IMR-90 (cell line): ENCODE measurements at regions not wholly inside any gene's neighbourhood (a gene's known extent, or its start where the extent isn't known, plus 50 kb on each side); places are given as distances from the start of the nearest gene placed in this dataset.
A peak's percentile ranks its signal among the peaks of the same experiment; 100 is the strongest.

Source experiments
- BHLHE40 ChIP-seq: fragments of 150-350 bp; IDR thresholded peaks from 2 replicates; pipeline ENCODE4 v1.6.1; 2016; ENCODE audit warnings: mild to moderate bottlenecking, low read depth, low read length
- CEBPB ChIP-seq: IDR thresholded peaks from 2 replicates; pipeline ENCODE4 v1.6.1; 2012; ENCODE audit warnings: low read depth, low read length, improper control_type of control experiment
- CHD1 ChIP-seq: IDR thresholded peaks from 2 replicates; pipeline ENCODE4 v1.6.1; 2012; ENCODE audit warnings: low read depth, low read length, improper control_type of control experiment
- FOS ChIP-seq: fragments of 150-350 bp; IDR thresholded peaks from 2 replicates; pipeline ENCODE4 v1.6.1; 2016; ENCODE audit warnings: low read depth, low read length
- MAFK ChIP-seq: IDR thresholded peaks from 2 replicates; pipeline ENCODE4 v1.6.1; 2012; ENCODE audit warnings: low read depth, low read length, improper control_type of control experiment
- MXI1 ChIP-seq: IDR thresholded peaks from 2 replicates; pipeline ENCODE4 v1.6.1; 2012; ENCODE audit warnings: low read depth, mild to moderate bottlenecking, low read length, moderate library complexity, borderline replicate concordance
- POLR2A ChIP-seq: IDR thresholded peaks from 2 replicates; pipeline ENCODE4 v1.6.1; 2012; ENCODE audit warnings: mild to moderate bottlenecking, low read depth, low read length
- RAD21 ChIP-seq: IDR thresholded peaks from 2 replicates; pipeline ENCODE4 v1.6.1; 2012; ENCODE audit warnings: low read length, improper control_type of control experiment
- RCOR1 ChIP-seq: IDR thresholded peaks from 2 replicates; pipeline ENCODE4 v1.6.1; 2012; ENCODE audit warnings: mild to moderate bottlenecking, low read length, improper control_type of control experiment; ENCODE audit not compliant: insufficient replicate concordance
- RFX5 ChIP-seq: IDR thresholded peaks from 2 replicates; pipeline ENCODE4 v1.8.0; 2012; ENCODE audit warnings: low read depth, mild to moderate bottlenecking, low read length, moderate library complexity
- SMC3 ChIP-seq: fragments of 150-350 bp; IDR thresholded peaks from 2 replicates; pipeline ENCODE4 v1.6.1; 2016; ENCODE audit warnings: low read depth, mild to moderate bottlenecking, antibody characterized with exemption, low read length, moderate library complexity
- USF2 ChIP-seq: fragments of 150-350 bp; IDR thresholded peaks from 2 replicates; pipeline ENCODE4 v1.6.1; 2017; ENCODE audit warnings: mild to moderate bottlenecking, antibody characterized with exemption, low read length, low read depth
- TF ChIP-seq, protein P1 (sequence below): conservative IDR thresholded peaks from 2 replicates; pipeline ENCODE4 v1.5.1; 2012; ENCODE audit warnings: mild to moderate bottlenecking, low read depth, low read length, improper control_type of control experiment
- TF ChIP-seq, protein P2 (sequence below): fragments of 150-350 bp; IDR thresholded peaks from 2 replicates; pipeline ENCODE4 v1.6.1; 2016; ENCODE audit warnings: low read depth, mild to moderate bottlenecking, low read length, moderate library complexity, borderline replicate concordance

DNA sequence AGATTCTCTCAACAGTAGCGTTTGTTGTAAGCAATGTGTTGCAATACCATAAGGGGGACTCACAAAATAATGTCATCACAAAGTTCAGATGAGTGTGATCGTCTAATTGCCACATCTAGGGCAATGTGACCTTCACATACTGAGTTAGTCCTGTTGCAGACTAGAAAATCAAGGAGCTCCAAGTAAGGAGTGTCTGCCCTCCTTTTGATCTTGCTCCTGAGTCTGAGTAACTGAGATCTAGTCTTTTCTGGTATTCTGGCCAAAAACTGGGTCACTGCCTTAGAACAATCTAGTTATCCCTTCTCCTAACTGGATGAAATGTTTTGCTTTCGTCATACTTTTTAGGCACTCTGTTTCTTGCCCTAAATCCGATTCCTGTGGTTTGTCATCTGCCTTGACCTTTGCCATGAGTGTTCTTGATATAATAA is 712.1 kb downstream of the CDH11 start:
- TF ChIP-seq MAFK (no peak), BHLHE40 (no peak), RCOR1 (no peak), SMC3 (no peak), POLR2A (no peak), RFX5 (no peak), RAD21 (no peak), CHD1 (no peak), USF2 (no peak), MXI1 (no peak), CEBPB (peak; percentile 44), FOS (no peak)
- TF ChIP-seq, protein P1, sequence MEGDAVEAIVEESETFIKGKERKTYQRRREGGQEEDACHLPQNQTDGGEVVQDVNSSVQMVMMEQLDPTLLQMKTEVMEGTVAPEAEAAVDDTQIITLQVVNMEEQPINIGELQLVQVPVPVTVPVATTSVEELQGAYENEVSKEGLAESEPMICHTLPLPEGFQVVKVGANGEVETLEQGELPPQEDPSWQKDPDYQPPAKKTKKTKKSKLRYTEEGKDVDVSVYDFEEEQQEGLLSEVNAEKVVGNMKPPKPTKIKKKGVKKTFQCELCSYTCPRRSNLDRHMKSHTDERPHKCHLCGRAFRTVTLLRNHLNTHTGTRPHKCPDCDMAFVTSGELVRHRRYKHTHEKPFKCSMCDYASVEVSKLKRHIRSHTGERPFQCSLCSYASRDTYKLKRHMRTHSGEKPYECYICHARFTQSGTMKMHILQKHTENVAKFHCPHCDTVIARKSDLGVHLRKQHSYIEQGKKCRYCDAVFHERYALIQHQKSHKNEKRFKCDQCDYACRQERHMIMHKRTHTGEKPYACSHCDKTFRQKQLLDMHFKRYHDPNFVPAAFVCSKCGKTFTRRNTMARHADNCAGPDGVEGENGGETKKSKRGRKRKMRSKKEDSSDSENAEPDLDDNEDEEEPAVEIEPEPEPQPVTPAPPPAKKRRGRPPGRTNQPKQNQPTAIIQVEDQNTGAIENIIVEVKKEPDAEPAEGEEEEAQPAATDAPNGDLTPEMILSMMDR, result no peak
- TF ChIP-seq, protein P2, sequence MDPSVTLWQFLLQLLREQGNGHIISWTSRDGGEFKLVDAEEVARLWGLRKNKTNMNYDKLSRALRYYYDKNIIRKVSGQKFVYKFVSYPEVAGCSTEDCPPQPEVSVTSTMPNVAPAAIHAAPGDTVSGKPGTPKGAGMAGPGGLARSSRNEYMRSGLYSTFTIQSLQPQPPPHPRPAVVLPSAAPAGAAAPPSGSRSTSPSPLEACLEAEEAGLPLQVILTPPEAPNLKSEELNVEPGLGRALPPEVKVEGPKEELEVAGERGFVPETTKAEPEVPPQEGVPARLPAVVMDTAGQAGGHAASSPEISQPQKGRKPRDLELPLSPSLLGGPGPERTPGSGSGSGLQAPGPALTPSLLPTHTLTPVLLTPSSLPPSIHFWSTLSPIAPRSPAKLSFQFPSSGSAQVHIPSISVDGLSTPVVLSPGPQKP, result no peak
